ENCODE measurements at regions not wholly inside any gene's neighbourhood (a gene's known extent, or its start where the extent isn't known, plus 50 kb on each side); places are given as distances from the start of the nearest gene placed in this dataset.
"Not testable (repeated sequence)": the region's sequence is repeated elsewhere in the genome, so short reads cannot be mapped to it uniquely, and the experiment has no call there.

DNA sequence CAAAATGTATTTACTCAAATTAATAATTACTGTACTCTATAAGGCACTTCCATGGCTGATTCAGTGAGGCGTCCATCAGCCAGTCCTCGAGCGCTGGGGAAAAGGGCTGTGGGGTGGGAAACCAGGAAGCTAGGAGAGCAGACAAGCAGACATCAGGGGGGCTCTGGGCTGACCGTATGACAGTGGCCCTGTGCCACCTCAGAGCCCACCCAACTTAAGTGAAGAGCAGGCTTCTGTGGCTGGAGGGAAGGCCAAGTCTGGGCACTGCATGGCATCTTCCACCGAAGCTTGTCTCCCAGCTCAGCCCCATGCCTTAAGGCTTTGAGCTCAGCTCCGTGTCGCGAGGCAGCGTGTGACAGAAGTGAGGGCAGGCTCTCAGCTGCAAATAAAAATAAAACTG lies 464.5 kb upstream of the ZMIZ1 start:
- no peak for DNase-seq

DNA sequence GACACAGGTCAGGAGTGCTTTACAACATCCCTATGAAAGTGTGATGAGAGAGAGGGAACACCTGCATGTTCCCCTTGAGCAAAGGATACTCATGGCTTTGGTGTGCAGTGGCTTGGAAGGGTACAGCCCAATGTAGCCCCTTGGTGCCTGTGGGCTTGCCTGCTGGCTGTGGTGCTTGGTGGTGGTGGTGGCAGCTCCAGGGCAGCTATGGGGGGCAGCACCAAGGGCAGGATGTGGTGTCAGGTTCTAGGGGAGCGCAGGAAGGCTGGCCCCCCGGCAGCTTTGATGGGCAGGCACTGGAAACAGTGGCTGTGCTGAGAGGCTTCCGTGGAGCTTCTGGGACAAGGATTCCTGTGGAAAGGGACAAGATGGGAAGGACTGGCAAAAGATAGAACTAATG lies 464.0 kb upstream of the ZMIZ1 start:
- no peak for DNase-seq

- no peak for DNase-seq
Measured at GRCh38 chr10:78605800-78606350, 462.9 kb upstream of the ZMIZ1 start.

DNA sequence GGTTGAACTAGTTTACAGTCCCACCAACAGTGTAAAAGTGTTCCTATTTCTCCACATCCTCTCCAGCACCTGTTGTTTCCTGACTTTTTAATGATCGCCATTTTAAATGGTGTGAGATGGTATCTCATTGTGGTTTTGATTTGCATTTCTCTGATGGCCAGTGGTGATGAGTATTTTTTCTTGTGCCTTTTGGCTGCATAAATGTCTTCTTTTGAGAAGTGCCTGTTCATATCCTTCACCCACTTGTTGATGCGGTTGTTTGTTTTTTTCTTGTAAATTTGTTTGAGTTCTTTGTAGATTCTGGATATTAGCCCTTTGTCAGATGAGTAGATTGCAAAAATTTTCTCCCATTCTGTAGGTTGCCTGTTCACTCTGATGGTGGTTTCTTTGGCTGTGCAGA lies 462.0 kb upstream of the ZMIZ1 start:
- not testable (repeated sequence) for DNase-seq

GRCh38 chr10:78609976-78610375 lies 458.8 kb upstream of the ZMIZ1 start:
- DNase-seq = no peak

DNA sequence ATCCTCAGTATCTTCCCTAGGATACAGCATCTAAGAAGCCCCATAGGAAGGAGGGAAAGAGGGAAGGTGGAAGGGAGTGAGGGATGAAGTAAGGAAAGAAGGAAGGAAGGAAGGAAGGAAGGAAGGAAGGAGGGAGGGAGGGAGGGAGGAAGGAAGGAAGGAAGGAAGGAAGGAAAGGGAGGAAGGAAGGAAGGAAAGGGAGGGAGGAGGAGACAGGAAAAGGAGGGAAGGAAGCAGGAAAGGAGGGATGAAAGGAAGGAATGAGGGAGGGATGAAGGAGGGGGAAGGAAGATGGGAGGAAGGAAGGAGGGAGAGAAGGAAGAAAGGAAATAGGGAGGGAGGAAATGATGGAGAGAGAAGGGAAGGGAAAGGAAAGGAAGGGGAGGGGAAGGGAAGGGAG lies 455.6 kb upstream of the ZMIZ1 start:
- no peak for DNase-seq

DNA sequence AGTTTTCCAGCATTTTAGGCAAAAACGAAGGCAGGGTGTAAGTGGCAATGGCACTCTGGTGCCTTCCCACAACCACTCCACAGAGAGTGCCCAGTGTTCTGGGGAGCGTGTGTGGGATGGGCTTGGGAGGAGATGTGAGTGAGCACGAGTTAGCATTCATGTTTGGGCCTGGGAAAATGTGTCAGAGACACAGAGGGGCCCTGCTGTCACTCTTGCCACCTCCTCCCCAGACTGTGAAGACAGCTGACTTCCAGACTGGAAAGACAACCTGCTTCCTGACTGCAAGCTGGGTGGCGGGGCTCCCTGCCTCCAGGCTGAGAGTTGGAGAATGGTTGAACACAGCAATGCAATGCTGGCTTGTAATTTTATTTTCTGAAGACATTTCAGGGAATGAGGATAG lies 454.5 kb upstream of the ZMIZ1 start:
- no peak for DNase-seq

DNA sequence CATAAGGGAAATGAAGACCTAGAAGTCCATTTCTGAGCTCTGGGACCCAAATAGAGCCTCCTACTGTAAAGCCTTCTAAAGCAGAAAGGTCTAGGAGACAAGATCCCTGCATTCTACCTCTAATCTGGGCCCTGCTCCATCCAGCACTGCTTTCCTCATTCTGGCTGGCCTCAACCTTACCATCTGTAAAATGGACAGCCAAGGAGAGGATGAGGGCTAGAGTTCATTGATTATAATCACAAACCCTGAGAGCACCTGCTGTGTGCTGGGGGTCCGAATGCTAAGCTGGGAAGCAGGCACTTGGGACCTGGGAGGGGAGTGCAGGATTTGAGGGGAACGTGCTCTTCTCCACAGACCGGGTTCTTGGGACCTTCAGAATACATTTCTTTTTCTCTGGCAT lies 454.0 kb upstream of the ZMIZ1 start:
- no peak for DNase-seq

- no peak for DNase-seq
Measured at GRCh38 chr10:78616125-78616695, 452.6 kb upstream of the ZMIZ1 start.

GRCh38 chr10:78617115-78617514 lies 451.7 kb upstream of the ZMIZ1 start:
- no peak for DNase-seq

- DNase-seq = no peak
Measured at GRCh38 chr10:78617631-78618030, 451.1 kb upstream of the ZMIZ1 start.

DNA sequence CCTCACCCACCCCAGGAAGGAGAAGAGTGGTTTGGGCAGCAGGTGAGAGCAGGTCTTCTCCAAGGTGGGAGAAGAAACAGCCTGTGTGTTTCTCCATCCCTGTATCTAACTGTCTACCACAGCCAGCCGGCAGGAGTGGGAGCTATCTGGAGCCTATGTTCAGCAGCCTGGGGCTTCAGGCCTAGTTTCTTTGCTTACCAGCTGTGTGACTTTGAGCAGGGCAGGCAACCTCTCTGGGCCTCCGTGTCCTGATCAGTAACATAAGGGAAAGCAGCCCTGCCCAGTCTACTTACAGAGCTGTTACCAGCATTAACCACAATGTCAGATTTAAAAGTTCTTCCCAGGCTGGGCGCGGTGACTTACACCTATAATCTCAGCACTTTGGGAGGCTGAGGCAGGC lies 450.7 kb upstream of the ZMIZ1 start:
- DNase-seq = no peak

DNA sequence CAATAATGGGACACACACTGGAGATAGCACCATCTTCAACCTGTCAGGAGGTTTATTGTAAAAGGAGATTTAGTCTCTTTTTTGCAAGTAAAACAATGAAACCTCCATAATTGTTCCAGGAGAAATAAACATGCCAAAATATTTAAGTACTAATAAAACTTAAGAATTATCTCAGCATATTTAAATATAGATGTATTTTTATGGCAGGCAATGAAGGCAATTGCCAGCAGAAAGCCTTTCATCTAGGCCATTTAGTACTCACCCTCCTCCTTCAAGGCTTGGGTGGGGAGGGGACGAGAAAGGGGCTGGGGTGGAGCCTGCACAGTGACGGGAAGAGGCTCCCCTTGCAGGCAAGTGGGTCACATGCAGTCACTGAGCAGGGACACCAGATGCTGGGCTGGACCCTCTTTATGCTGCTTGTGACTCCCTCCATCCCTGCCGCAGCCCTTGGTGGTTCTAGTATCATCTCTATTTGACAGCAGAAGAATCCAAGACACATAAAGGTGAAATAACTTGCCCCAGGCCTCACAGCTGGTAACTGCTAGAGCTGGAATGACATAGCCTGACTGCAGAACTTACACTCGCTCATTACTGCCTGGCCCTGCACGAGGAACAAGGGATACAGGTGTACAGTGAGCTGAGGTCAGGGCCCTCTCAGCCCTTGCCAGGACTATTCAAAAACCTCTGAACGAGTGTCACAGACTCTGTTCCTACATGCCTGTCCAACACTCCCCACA lies 449.5 kb upstream of the ZMIZ1 start:
- no peak for DNase-seq

DNA sequence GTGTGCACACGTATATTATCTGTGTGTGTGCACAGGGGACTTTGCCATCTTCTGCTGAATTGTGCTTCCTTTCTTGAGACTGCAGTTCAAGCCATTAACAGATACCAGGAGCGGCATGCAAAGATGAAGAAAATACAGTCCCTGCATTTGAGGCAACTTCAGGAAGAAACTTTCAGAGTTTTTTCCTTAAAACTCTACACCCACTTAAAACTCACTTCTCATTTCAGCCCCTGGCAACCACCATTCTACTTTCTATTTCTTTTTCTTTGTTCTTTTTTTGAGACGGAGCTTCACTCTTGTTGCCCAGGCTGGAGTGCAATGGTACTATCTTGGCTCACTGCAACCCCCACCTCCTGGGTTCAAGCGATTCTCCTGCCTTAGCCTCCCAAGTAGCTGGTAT lies 448.9 kb upstream of the ZMIZ1 start:
- no peak for DNase-seq

DNA sequence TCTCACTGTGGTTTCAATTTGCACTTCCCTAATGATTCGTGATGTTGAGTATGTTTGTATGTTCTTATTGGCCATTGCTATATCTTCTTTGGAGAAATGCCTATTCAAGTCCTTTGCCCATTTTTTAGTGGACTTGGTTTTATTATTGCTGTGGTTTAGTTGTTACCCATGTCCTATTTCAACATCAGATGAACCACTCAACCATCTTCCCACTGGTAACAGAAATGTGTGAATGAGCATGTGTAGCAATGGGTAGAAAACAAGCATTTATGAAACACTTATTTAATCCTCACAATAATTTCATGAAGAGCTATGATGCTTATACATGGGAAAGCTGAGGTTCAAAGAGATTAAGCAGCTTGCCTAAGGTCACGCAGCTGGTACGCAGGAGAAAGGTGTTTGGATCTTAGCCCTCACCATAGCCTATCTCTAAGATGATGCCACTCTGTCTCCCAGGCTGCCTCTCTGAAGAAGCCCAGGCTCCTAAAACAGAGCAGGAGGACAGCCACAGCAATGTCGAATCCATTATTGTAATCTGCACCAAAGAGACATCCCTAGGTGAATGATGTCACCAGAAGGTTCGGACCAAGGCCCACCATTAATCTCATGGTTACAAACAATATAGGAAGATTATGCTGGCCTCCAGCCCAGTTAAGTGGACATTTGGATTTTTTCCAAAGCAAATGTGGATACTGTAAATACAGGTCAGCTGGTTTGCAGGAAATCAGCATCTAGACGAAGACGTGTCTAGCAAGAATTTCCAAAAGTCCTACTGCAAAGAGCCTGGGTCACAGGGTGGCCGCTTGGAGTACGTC lies 447.6 kb upstream of the ZMIZ1 start:
- no peak for DNase-seq

GRCh38 chr10:78623578-78624215 lies 445.1 kb upstream of the ZMIZ1 start:
- DNase-seq = no peak

DNA sequence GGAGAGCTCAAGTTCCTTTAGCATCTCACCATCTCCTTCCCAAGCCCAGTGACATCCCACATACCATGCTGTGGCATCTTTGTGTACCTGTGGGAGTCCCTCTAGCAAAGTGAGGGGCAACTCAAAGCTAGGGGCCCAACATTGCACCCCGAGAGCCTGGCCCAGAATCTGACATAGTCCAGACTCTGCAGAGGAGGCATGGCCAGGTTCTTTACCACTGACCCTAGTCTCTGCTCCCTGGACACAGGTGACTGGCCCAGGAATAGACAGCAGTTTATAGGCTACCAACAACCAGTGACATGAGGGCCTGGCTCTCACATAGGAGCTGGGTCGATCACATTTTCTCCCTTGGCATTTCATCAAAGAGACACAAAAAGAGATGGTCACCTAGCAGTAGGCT lies 444.0 kb upstream of the ZMIZ1 start:
- DNase-seq = no peak

- DNase-seq = no peak
Measured at GRCh38 chr10:78626471-78626870, 442.3 kb upstream of the ZMIZ1 start.

DNA sequence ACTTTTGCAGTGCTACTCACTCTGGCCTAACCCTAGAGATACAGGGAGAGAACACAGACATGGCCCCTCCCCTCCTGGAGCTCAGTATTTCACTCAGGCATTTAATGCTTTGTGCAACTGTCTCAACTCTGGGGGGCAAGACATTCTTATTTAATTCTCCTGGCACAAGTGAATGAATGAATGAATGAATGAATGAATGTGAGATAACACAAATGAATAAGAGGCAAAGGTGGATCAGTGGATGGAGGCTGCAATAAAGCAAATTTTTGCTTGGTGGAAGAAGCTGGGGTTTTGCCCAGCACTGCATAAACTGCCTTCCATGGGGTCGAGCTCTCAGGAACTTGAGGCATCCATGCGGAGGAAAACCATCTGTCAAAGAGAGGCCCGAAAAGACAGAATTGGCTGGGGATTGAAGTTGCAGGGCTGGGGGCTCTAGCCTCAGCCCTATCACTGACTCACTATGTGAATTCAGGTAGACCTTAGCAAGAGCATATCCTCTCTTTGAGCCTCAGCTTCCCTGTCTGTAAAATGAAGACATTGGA lies 441.4 kb upstream of the ZMIZ1 start:
- no peak for DNase-seq

GRCh38 chr10:78628976-78629375 lies 439.8 kb upstream of the ZMIZ1 start:
- no peak for DNase-seq

DNA sequence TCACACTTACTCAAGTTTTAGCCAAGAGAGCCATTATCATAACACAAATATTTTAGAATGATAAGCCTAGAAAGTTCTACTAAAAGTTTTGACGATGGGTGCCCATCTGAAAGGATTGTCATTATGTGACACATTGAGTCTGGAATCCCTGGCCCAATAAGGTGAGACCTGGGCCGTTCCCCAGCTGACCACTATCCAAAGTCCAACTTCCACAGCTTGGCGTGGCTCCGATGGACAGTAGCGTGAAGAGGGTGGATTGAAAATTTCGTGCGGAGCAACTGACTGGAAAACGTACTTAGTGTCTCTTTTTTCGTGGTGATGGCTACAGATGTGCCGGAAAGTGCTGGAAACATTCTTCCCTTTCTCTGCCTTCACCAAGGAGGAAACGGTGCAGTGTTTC lies 439.0 kb upstream of the ZMIZ1 start:
- DNase-seq = no peak

- no peak for DNase-seq
Measured at GRCh38 chr10:78630944-78631838, 437.6 kb upstream of the ZMIZ1 start.

Data from effector CD4-positive, alpha-beta T cell (primary cell).